ENCODE measurements at regions not wholly inside any gene's neighbourhood (a gene's known extent, or its start where the extent isn't known, plus 50 kb on each side); places are given as distances from the start of the nearest gene placed in this dataset.
"Not testable (repeated sequence)": the region's sequence is repeated elsewhere in the genome, so short reads cannot be mapped to it uniquely, and the experiment has no call there.

- ATAC-seq: no peak
These were observed 120.4 kb upstream of the KYNU start for GRCh38 chr2:142757111-142757510.

- ATAC-seq: peak; percentile 25
These were observed 121.0 kb upstream of the KYNU start for GRCh38 chr2:142756430-142756829.

- no peak for ATAC-seq
These were observed 122.3 kb upstream of the KYNU start for GRCh38 chr2:142755191-142755590.

GRCh38 chr2:142754182-142754581, 123.3 kb upstream of the KYNU start:
- ATAC-seq: no peak

GRCh38 chr2:142750858-142751257, 126.6 kb upstream of the KYNU start:
- no peak for ATAC-seq

GRCh38 chr2:142748559-142749099, 128.8 kb upstream of the KYNU start:
- no peak for ATAC-seq

- peak; percentile 53 for ATAC-seq
These were observed 131.8 kb upstream of the KYNU start for GRCh38 chr2:142745691-142746090.

- peak; percentile 65 for ATAC-seq
These were observed 134.9 kb upstream of the KYNU start for GRCh38 chr2:142742371-142743214.

GRCh38 chr2:142741764-142742269, 135.6 kb upstream of the KYNU start:
- no peak for ATAC-seq

- ATAC-seq: no peak
These were observed 142.7 kb upstream of the KYNU start for GRCh38 chr2:142734770-142735169.

- ATAC-seq: no peak
These were observed 143.2 kb upstream of the KYNU start for GRCh38 chr2:142734231-142734630.

GRCh38 chr2:142729814-142730213, 147.7 kb upstream of the KYNU start:
- ATAC-seq: not testable (repeated sequence)

- ATAC-seq: not testable (repeated sequence)
These were observed 149.5 kb upstream of the KYNU start for GRCh38 chr2:142727821-142728478.

GRCh38 chr2:142725386-142725785, 152.1 kb upstream of the KYNU start:
- ATAC-seq: no peak

GRCh38 chr2:142724713-142725349, 152.6 kb upstream of the KYNU start:
- no peak for ATAC-seq

GRCh38 chr2:142724186-142724585, 153.3 kb upstream of the KYNU start:
- ATAC-seq: no peak

- no peak for ATAC-seq
These were observed 154.2 kb upstream of the KYNU start for GRCh38 chr2:142723236-142723635.

GRCh38 chr2:142722569-142722968, 154.9 kb upstream of the KYNU start:
- no peak for ATAC-seq

GRCh38 chr2:142722086-142722485, 155.4 kb upstream of the KYNU start:
- no peak for ATAC-seq

- no peak for ATAC-seq
These were observed 156.4 kb upstream of the KYNU start for GRCh38 chr2:142721015-142721414.

- ATAC-seq: no peak
These were observed 158.8 kb upstream of the KYNU start for GRCh38 chr2:142718576-142719155.

- ATAC-seq: no peak
These were observed 160.8 kb upstream of the KYNU start for GRCh38 chr2:142716463-142717242.
